Sciatic nerve (tissue), 2 donors: ENCODE measurements at regions not wholly inside any gene's neighbourhood (a gene's known extent, or its start where the extent isn't known, plus 50 kb on each side); places are given as distances from the start of the nearest gene placed in this dataset.

Source experiments
- ATAC-seq: fragments of 200-7000 bp; cut with Tn5 transposase; one replicate; pipeline ENCODE4 v1.9.1; 2020; ENCODE audit warnings: mild to moderate bottlenecking, moderate library complexity
- DNase-seq: peaks from one replicate; pipeline ENCODE4 v3.0.0-alpha.2; 2020; ENCODE audit warnings: low spot score
- intact Hi-C: fragments of 100-400 bp; cut with DNase I; formaldehyde crosslinking; loops from one replicate; pipeline ENCODE4 v1.14.2; 2022
- donor health status: DM: no; HTN: no; CAD: no.
- donor health status: DM: no; HTN: no; CAD: no.

GRCh38 chr3:193862843-193863242 lies 269.8 kb downstream of the OPA1 start:
- DNase-seq (no peak), ATAC-seq (no peak)
- intact Hi-C loops: no loop called here

- intact Hi-C loops: no loop called here
- DNase-seq (no peak), ATAC-seq (peak; percentile 68)
Observed at GRCh38 chr3:193863657-193864357, 270.8 kb downstream of the OPA1 start.

GRCh38 chr3:193865339-193865738 lies 270.6 kb upstream of the HES1 start:
- ATAC-seq (no peak), DNase-seq (no peak)
- intact Hi-C loops: no loop called here

GRCh38 chr3:193865896-193866480 lies 270.0 kb upstream of the HES1 start:
- ATAC-seq: no peak
- intact Hi-C loops: no loop called here
- DNase-seq: no peak

GRCh38 chr3:193868590-193868989 lies 267.4 kb upstream of the HES1 start:
- intact Hi-C loops: no loop called here
- DNase-seq (no peak), ATAC-seq (no peak)

- ATAC-seq (peak; percentile 83), DNase-seq (peak; percentile 80)
- intact Hi-C loops: no loop called here
Observed at GRCh38 chr3:193869221-193870201, 266.4 kb upstream of the HES1 start.

- ATAC-seq (no peak), DNase-seq (no peak)
- intact Hi-C loops: no loop called here
Observed at GRCh38 chr3:193870376-193871219, 265.4 kb upstream of the HES1 start.

- DNase-seq (no peak), ATAC-seq (no peak)
- intact Hi-C loops: no loop called here
Observed at GRCh38 chr3:193871220-193871485, 264.8 kb upstream of the HES1 start.

GRCh38 chr3:193872265-193872753 lies 263.6 kb upstream of the HES1 start:
- no peak for DNase-seq
- intact Hi-C loops: no loop called here
- peak; percentile 54 for ATAC-seq

- no peak for ATAC-seq
- DNase-seq: no peak
- intact Hi-C loops: no loop called here
Observed at GRCh38 chr3:193873426-193874201, 262.3 kb upstream of the HES1 start.

- intact Hi-C loops: no loop called here
- no peak for DNase-seq
- ATAC-seq: no peak
Observed at GRCh38 chr3:193874512-193874911, 261.4 kb upstream of the HES1 start.

- intact Hi-C loops: no loop called here
- ATAC-seq: no peak
- DNase-seq: no peak
Observed at GRCh38 chr3:193874997-193875593, 260.9 kb upstream of the HES1 start.

GRCh38 chr3:193875601-193876321 lies 260.2 kb upstream of the HES1 start:
- no peak for ATAC-seq
- DNase-seq: no peak
- intact Hi-C loops: no loop called here

- DNase-seq (no peak), ATAC-seq (no peak)
- intact Hi-C loops: no loop called here
Observed at GRCh38 chr3:193879099-193879863, 256.7 kb upstream of the HES1 start.

- intact Hi-C loops: no loop called here
- no peak for ATAC-seq
Observed at GRCh38 chr3:193879864-193880242, 256.1 kb upstream of the HES1 start.

GRCh38 chr3:193882091-193882490 lies 253.9 kb upstream of the HES1 start:
- intact Hi-C loops: no loop called here
- DNase-seq: no peak
- no peak for ATAC-seq

More at GRCh38 chr3:193879864-193880242, 256.1 kb upstream of the HES1 start:
- DNase-seq: no peak

GRCh38 chr3:193883551-193883950 lies 252.4 kb upstream of the HES1 start:
- intact Hi-C loops: no loop called here
- DNase-seq (no peak), ATAC-seq (no peak)
